A673 (cell line): ENCODE measurements at regions not wholly inside any gene's neighbourhood (a gene's known extent, or its start where the extent isn't known, plus 50 kb on each side); places are given as distances from the start of the nearest gene placed in this dataset.

Source experiments
- BruUV-seq: library from RNA; stranded (reverse); fragments of 400-500 nt; replicated peaks from 2 replicates; lab custom pipeline; 2021; lab: Mats Ljungman, UMichigan
- CTCF ChIA-PET: fragments of 300-600 bp; sonication (Branson Sonifier 250); formaldehyde crosslinking; loops from one replicate; lab custom pipeline; 2022; ENCODE audit warnings: antibody characterized with exemption; lab: Charles Lee
- POLR2A ChIA-PET: fragments of 300-600 bp; sonication (Branson Sonifier 250); formaldehyde crosslinking; loops from one replicate; lab custom pipeline; 2022; ENCODE audit warnings: antibody characterized with exemption; ENCODE audit not compliant: low non-redundant PET; lab: Charles Lee
- DNase-seq: peaks from one replicate; pipeline ENCODE4 v3.0.0-alpha.2; 2015; ENCODE audit warnings: low spot score
- H3K27ac ChIP-seq: fragments of 200-600 bp; sonication (generic); 2 replicates; pipeline ENCODE4 v1.5.1; 2016; ENCODE audit warnings: mixed run types, low read depth, mild to moderate bottlenecking, mixed read lengths, antibody characterized with exemption, low read length; ENCODE audit not compliant: poor library complexity, severe bottlenecking
- H3K27me3 ChIP-seq: fragments of 200-600 bp; sonication (generic); replicated peaks from 2 replicates; pipeline ENCODE4 v1.6.1; 2017; ENCODE audit warnings: mixed run types, low read depth, mild to moderate bottlenecking, mixed read lengths, antibody characterized with exemption, low read length; ENCODE audit not compliant: insufficient read depth, poor library complexity
- H3K36me3 ChIP-seq: fragments of 200-600 bp; sonication (generic); 2 replicates; pipeline ENCODE4 v1.6.1; 2016; ENCODE audit warnings: mixed run types, mild to moderate bottlenecking, mixed read lengths, antibody characterized with exemption, low read length; ENCODE audit not compliant: insufficient read depth, poor library complexity, severe bottlenecking
- H3K4me1 ChIP-seq: fragments of 200-600 bp; sonication (generic); 2 replicates; pipeline ENCODE4 v1.6.1; 2017; ENCODE audit warnings: mixed run types, mild to moderate bottlenecking, mixed read lengths, antibody characterized with exemption, low read length; ENCODE audit not compliant: insufficient read depth, poor library complexity, severe bottlenecking
- H3K4me3 ChIP-seq: fragments of 200-600 bp; sonication (generic); 2 replicates; pipeline ENCODE4 v1.5.1; 2016; ENCODE audit warnings: low read depth, mixed run types, mild to moderate bottlenecking, mixed read lengths, low read length; ENCODE audit not compliant: poor library complexity, severe bottlenecking
- H3K9me3 ChIP-seq: fragments of 200-600 bp; sonication (generic); 2 replicates; pipeline ENCODE4 v1.6.1; 2016; ENCODE audit warnings: mixed run types, low read depth, mild to moderate bottlenecking, mixed read lengths, antibody characterized with exemption, low read length; ENCODE audit not compliant: poor library complexity, severe bottlenecking
- EZH2 ChIP-seq: fragments of 200-600 bp; sonication (generic); IDR thresholded peaks from 2 replicates; pipeline ENCODE4 v1.6.1; 2017; ENCODE audit warnings: borderline replicate concordance, low read depth, mild to moderate bottlenecking, mixed read lengths, antibody characterized with exemption, low read length; ENCODE audit not compliant: poor library complexity, severe bottlenecking
- intact Hi-C: fragments of 100-400 bp; cut with micrococcal nuclease; formaldehyde crosslinking; loops from one replicate; pipeline ENCODE4 v1.10.0; 2022; ENCODE audit not compliant: unreplicated experiment
- TF ChIP-seq, protein P1 (sequence below): fragments of 300-800, 200-600 bp; sonication (generic); conservative IDR thresholded peaks from 2 replicates; pipeline ENCODE4 v1.5.1; 2017; ENCODE audit warnings: low read depth, mild to moderate bottlenecking, antibody characterized with exemption, low read length, moderate library complexity, mixed read lengths

DNA sequence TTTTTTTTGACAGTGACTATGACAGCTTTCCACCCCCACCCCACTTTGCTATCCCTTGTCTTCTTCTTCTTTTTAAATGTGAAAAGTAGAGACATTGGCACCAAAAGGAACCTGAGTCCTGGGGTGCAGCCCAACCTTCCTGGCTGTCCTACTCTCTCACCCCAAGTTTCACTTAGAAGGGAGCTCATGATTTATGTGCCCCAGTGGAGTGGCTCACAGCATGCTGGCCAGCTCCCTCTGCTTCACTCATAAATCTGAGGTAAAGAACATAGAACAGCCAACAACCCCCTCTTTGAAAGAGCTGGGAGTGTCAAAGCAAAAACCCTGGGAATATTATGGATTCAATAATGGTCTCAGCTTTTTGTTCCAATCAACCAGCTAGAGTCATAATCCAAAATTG, 196.3 kb upstream of the DAPK1 start:
- no TSS peak for BruUV-seq
- Histone ChIP-seq H3K4me3 (no peak overlapping the region), H3K4me1 (peaks cover 15% of the 10 kb centered on the region), H3K36me3 (no peaks in the 10 kb centered on the region), H3K27me3 (no peaks in the 10 kb centered on the region), H3K9me3 (no peaks in the 10 kb centered on the region), H3K27ac (no peak overlapping the region)
- POLR2A ChIA-PET, result no interaction called here
- intact Hi-C loops, result no loop called here
- CTCF ChIA-PET, result no interaction called here
- TF ChIP-seq, protein P1, sequence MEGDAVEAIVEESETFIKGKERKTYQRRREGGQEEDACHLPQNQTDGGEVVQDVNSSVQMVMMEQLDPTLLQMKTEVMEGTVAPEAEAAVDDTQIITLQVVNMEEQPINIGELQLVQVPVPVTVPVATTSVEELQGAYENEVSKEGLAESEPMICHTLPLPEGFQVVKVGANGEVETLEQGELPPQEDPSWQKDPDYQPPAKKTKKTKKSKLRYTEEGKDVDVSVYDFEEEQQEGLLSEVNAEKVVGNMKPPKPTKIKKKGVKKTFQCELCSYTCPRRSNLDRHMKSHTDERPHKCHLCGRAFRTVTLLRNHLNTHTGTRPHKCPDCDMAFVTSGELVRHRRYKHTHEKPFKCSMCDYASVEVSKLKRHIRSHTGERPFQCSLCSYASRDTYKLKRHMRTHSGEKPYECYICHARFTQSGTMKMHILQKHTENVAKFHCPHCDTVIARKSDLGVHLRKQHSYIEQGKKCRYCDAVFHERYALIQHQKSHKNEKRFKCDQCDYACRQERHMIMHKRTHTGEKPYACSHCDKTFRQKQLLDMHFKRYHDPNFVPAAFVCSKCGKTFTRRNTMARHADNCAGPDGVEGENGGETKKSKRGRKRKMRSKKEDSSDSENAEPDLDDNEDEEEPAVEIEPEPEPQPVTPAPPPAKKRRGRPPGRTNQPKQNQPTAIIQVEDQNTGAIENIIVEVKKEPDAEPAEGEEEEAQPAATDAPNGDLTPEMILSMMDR, result no peak
- TF ChIP-seq EZH2, result no peak
- peak; percentile 15 for DNase-seq

DNA sequence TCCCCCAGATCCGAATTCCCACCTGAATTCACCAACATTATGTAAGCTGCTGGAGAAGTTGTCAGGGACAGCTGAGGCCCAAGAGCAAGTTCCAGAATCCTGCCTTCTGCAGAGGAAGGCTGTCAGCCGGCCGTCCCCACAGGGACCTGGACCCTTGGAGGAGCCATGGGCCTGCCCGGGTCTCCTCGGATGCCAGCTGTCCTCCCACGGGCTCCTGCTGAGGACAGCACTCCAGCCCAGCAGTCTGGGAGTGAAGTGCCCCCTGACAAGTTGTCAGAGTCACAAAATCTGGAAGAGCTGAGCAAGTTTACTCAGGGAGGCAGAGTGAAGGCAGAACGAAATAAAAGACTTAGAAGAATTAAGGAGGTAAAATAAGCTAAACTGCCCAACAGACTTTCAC, 192.5 kb upstream of the DAPK1 start:
- DNase-seq, result no peak
- Histone ChIP-seq H3K27me3 (no peaks in the 10 kb centered on the region), H3K4me3 (no peak overlapping the region), H3K36me3 (no peaks in the 10 kb centered on the region), H3K9me3 (no peaks in the 10 kb centered on the region), H3K4me1 (peaks cover 15% of the 10 kb centered on the region), H3K27ac (no peak overlapping the region)
- intact Hi-C loops, result no loop called here
- BruUV-seq, result no TSS peak
- ChIA-PET POLR2A (no interaction called here), CTCF (no interaction called here)
- TF ChIP-seq, protein P1, result no peak
- TF ChIP-seq EZH2, result no peak

DNA sequence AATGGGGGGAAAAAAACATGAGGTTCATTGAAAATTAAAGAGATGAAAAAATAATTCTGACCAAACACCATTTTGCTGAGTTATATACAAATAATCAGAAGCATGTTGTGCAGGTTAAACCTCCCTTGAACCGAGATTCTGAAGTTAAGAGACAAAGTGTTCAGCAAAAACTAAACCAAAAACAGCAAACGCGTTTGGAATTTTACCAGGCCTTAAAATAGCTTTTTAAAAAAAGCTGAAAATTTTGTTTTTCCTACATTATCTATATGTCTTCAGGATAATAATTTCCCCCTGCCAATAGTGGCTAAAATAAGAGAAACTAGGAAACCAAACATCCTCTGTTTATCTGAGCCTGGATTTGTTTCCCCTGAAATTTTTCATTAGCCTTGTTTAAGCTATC, 191.7 kb upstream of the DAPK1 start:
- Histone ChIP-seq H3K36me3 (no peaks in the 10 kb centered on the region), H3K9me3 (no peaks in the 10 kb centered on the region), H3K4me1 (peaks cover 9% of the 10 kb centered on the region), H3K27me3 (no peaks in the 10 kb centered on the region), H3K27ac (no peak overlapping the region), H3K4me3 (no peak overlapping the region)
- CTCF ChIA-PET, result no interaction called here
- POLR2A ChIA-PET, result no interaction called here
- intact Hi-C loops, result no loop called here
- no peak for DNase-seq
- no TSS peak for BruUV-seq
- no peak for TF ChIP-seq EZH2
- TF ChIP-seq, protein P1, result no peak
